HPDE6-E6E7 (cell line): ENCODE measurements at regions not wholly inside any gene's neighbourhood (a gene's known extent, or its start where the extent isn't known, plus 50 kb on each side); places are given as distances from the start of the nearest gene placed in this dataset.
"Not testable (repeated sequence)": the region's sequence is repeated elsewhere in the genome, so short reads cannot be mapped to it uniquely, and the experiment has no call there.

Experiments
- DNase-seq: peaks from one replicate; pipeline ENCODE4 v3.0.0; 2011; ENCODE audit warnings: missing footprints; ENCODE audit errors: extremely low spot score

- no peak for DNase-seq
These were observed 168.9 kb upstream of the SALL3 start for GRCh38 chr18:78810706-78811105.

- DNase-seq = no peak
These were observed 167.6 kb upstream of the SALL3 start for GRCh38 chr18:78812067-78812466.

GRCh38 chr18:78813156-78813555 lies 166.5 kb upstream of the SALL3 start:
- DNase-seq = no peak

GRCh38 chr18:78813936-78814710 lies 165.5 kb upstream of the SALL3 start:
- no peak for DNase-seq

- DNase-seq = no peak
These were observed 164.9 kb upstream of the SALL3 start for GRCh38 chr18:78814766-78815165.

- no peak for DNase-seq
These were observed 163.5 kb upstream of the SALL3 start for GRCh38 chr18:78816114-78816513.

- DNase-seq = no peak
These were observed 162.7 kb upstream of the SALL3 start for GRCh38 chr18:78816916-78817315.

GRCh38 chr18:78818495-78818894 lies 161.1 kb upstream of the SALL3 start:
- no peak for DNase-seq

- no peak for DNase-seq
These were observed 160.7 kb upstream of the SALL3 start for GRCh38 chr18:78818961-78819360.

- no peak for DNase-seq
These were observed 159.3 kb upstream of the SALL3 start for GRCh38 chr18:78820161-78820834.

- DNase-seq = no peak
These were observed 158.2 kb upstream of the SALL3 start for GRCh38 chr18:78821396-78821795.

- DNase-seq = no peak
These were observed 157.3 kb upstream of the SALL3 start for GRCh38 chr18:78822171-78822948.

GRCh38 chr18:78822949-78823285 lies 156.7 kb upstream of the SALL3 start:
- no peak for DNase-seq

- DNase-seq = no peak
These were observed 154.4 kb upstream of the SALL3 start for GRCh38 chr18:78825168-78825567.

GRCh38 chr18:78826631-78827030 lies 153.0 kb upstream of the SALL3 start:
- DNase-seq = no peak

- no peak for DNase-seq
These were observed 152.5 kb upstream of the SALL3 start for GRCh38 chr18:78827141-78827540.

- no peak for DNase-seq
These were observed 151.5 kb upstream of the SALL3 start for GRCh38 chr18:78828131-78828530.

GRCh38 chr18:78829026-78829425 lies 150.6 kb upstream of the SALL3 start:
- DNase-seq = not testable (repeated sequence)

- no peak for DNase-seq
These were observed 149.5 kb upstream of the SALL3 start for GRCh38 chr18:78830161-78830560.

- DNase-seq = no peak
These were observed 148.8 kb upstream of the SALL3 start for GRCh38 chr18:78830826-78831225.

- no peak for DNase-seq
These were observed 148.0 kb upstream of the SALL3 start for GRCh38 chr18:78831603-78832002.

GRCh38 chr18:78833833-78834232 lies 145.8 kb upstream of the SALL3 start:
- DNase-seq = no peak

GRCh38 chr18:78836838-78837237 lies 142.8 kb upstream of the SALL3 start:
- no peak for DNase-seq
